ENCODE measurements at regions not wholly inside any gene's neighbourhood (a gene's known extent, or its start where the extent isn't known, plus 50 kb on each side); places are given as distances from the start of the nearest gene placed in this dataset.
A peak's percentile ranks its signal among the peaks of the same experiment; 100 is the strongest.

DNA sequence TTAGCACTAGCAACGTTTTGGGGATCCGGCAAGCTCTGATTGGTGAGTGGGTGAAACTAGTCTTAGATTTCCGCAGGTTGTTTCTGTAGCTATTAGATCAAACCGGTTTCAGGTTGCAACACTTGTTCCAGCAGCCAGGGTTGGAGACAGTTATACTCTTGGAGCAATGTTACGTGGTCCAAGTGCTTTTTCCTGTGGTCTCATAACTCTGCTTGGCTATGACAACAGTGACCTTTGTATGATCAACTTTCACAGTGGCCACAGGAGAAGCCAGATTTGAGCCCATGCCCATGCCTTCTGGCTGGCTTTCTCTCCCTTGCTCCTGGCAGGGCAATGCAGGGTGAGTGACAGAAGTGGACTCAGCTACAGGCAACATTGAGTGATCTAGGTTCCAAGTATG lies 84.5 kb upstream of the TAF1B start:
- no peak for DNase-seq

DNA sequence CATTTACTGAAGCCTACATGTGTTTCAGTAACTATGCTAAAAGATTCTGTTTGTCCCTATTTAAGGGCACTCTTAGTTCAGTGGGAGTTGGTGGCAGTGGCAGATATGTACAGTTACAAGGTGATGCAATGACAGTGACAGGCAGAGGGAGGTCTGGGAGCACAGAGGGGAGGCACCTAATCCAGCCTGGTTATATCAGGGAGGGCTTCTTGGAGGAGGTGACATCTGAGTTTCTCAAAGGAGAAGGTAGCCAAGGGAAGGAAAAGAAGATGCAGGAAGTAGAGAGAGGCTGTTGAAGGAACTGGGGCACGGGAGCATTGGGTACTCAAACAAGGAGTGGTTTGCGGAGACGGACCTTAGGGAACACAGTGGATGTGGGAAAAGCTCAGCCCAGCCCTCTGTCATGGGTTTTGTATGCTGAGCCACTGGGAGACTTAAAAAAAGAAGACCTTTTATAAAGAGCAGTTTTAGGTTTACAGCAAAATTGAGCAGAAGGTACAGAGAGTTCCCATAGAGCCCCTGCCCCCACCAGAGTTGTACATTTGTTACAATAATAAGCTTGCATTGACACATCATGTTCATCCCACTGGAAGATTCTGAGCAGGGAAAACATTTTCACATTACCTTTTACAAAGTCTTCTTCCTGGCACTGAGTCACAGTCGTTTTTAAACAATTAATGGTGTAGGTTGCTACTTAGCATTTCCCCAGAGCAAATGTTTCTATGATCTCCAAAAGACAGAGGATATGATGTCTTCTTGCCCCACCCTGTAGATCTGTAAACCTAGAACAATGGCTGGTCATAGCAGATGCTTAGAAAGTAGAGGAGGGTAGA lies 83.0 kb upstream of the TAF1B start:
- no peak for DNase-seq

DNA sequence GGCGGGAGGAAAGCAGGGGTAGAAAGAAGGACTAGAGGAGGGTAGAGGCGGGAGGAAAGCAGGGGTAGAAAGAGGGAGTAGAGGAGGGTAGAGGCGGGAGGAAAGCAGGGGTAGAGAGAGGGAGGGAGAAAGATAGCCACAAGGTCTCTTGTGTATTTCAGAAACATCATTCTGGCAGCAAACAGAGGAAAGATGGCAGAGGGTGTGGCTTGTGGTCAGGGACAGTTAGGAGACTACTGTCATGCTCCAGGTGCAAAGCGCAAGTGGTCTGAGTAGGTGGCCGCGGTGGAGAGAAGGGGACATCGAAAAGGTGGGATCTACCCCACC lies 82.4 kb upstream of the TAF1B start:
- no peak for DNase-seq

DNA sequence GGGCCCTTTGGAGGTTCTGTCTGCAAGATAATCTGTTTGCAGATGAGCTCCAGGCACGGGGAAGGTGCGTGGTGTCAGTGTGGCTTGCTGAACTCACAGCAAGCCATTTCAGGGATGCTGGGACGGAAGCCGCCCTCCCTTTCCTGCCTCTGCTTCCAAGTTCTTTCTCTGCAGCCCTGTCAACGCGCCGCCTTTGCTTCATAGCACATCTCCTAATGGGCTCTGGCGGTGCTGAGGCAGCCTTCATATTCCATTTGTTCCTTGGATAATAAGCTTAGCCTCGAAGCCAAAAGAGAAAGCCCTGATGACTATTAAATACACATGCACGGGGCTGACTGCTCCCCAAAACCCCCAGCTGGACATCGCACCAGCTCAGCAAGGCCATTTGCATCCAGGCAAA lies 81.7 kb upstream of the TAF1B start:
- DNase-seq: no peak

DNA sequence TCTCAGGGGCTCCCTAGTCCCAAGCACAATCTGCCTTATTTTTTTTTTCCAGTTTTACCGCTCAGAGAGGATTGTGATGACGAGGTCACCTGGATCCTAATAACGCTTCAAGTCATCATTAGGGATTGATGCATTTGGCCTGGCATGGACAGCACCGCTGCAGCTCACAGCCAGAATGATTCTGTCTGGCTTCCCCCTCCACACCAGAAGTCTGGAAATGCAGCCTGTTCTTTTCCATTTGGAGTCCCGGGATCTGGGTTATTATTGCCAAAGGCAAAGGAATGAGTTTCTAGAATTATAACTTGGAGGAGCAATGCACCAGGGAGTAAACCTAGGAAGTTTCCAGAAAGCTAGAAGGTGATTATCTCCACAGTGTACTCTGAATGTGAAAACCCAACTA lies 81.1 kb upstream of the TAF1B start:
- no peak for DNase-seq

DNA sequence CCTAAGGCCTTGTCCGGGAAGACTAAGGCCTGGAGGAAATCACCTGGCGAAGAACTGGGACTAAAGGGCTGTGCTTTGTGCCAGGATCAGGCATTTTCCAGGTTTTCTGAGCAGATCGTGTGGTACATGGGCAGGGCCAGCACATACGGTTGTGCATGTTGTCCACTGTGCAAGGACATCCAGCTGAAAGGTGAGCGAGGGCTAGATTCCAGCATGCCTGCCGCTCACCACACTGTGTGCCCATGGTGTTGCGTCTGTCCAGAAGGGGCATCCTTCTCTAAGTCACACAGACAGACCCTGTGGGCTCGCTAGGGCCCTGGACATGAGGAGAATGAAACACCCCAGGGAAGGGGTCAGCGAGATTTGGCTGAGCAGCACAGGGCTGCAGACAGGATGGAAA lies 80.3 kb upstream of the TAF1B start:
- DNase-seq: no peak

DNA sequence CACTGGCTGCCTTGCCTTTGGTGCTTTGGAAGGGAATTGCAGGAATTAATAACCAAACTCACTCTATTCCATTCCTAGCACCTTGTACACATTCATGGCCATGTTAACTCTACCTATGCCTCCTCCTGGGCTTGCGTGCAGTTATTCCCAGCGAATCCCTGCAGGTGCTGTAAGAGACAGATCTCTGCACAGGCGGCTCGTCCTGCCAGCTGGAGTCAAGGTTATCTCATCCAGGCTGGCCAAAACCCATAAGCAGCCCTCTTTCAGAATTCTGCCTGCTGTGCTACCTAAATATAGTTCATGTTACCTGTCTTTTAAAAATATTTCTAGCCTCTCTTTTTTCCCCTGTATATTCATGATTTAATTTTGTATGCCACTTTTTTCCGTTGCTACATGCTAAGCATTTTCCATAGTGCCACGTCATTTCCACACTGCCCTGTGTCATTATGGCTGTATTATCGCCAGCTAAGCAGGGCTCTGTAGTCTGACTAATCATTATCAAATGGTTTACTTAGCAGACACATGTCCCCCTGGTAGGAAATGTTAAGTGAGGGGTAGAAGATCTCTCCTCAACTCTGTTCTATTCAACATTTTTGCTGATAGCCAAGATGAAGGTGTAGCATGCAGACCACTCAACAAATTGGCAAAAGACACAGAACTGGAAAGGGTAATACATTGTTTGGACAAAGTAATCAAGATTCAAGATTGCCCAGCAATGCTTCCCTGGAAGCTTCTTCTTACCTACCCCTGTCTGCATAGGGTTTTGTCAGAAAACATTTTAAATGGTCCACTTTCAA lies 79.7 kb upstream of the TAF1B start:
- no peak for DNase-seq

DNA sequence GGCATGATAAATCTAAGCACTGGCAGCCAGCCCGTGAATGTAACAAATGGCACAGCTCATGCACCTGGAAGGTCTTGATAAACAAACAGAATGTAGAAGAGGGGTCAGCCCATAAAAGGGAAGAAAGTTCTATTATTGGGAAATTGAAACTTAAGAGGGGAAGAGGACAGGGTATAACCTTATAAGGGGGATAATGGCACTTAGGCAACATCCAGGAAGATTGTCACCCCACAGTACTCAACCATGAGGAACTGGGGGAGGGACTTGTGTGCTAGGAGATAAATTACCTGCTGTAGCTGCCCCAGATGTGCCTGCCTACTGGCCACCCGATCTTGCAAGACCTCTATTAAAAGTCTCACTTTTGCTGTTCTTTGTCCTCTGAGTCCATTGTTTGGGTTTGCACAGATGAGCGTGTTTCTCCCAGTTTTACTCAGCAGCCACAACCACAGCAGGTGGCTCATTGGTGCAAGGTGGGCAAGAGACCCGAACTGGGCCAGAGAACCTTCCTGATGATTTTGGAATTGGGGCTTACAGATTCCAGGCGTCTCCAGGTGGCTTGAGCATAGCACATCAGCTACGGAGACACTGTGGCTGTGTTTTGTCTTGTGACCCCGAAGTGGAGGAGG lies 79.0 kb upstream of the TAF1B start:
- no peak for DNase-seq

DNA sequence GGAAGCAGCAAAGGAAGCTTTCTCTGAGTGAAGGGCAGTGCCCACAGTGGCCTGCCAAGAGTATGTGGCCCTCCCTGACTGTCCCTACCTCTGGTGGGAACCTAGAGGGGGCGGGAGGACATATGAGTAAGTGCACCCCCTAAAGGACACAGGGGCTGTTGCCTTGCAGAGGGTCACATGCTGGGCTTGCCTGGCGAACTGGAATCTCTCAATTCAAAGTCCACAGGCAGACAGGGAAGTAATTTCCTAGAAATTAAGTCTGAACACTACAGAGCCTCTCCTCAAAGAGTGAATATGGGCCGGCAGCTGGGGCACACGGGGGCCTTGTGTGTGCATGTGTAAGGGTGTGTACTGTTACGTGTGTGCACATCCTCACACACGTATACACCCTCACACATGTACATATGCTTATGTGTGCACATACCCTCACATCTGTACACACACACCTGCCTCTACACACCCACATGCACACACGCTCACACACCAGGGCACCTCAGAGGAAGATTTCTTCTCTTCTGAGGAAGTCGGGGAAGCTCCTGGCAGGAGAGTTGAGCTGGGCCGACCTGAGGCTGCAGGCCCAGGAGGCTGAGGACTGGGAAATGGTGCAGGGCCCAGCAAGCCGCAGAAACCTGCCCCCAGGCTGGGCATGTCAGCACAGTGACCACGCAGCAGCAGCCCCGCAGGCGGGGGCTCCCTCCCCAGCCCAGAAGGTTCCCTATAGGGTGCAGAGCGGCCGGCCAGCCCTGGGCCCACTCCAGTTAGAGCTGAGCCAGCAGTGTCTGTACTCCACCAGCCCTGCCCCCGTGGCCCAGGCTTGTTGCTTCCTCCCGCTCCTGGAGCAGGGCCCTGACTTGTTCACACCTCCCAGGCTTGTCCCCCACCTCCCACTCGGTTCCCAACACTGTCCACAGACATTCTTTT lies 77.4 kb upstream of the TAF1B start:
- DNase-seq: no peak

DNA sequence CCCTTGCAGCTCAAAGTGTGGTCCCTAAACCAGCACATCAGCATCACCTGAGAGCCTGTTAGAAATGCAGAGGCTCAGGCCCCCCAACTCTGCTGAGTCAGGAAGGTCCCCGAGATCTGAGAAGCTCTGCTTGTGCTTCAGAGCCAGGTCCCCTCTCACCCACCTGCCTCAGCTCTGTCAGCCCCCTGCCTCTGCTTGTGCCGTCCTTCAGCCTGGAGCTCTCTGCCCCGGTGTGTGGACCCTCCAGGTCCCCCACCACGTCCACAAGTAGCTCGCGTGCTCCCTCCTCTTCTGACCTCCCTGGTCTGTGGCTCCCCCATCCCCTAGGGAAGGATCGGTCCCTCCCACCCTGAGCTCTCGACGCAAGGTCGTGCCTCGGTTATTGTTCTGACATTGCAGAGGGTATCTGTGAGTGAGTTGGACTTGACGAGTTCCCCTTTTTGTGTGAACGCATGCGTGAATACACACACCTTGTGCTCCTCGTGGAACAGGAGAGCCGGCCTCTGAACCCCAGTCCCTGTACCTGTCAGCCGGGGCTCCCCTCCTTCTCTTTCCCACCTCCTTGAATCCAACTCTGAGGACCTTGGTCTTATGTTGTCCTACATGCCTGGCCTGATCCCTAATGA lies 75.5 kb upstream of the TAF1B start:
- DNase-seq: no peak

DNA sequence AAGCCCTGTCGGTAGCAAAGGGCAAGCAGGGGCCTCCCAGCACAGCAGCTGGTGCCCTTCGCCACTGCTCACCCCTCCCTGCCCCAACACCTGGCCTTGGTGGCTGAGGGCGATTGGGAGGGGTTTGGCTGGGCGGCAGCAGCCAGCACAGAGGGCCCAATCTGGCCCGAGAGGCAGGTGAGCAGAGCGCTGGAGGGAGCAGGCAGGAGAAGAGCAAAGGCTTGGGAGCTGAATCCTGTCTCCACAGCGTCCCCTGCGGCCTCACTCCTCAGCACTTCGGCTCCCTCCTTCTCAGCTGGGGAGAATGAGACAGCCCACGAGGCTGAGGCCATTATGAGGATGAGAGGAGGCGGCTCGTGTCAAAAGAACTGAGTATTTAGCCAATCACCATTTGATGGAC lies 74.9 kb upstream of the TAF1B start:
- no peak for DNase-seq

DNA sequence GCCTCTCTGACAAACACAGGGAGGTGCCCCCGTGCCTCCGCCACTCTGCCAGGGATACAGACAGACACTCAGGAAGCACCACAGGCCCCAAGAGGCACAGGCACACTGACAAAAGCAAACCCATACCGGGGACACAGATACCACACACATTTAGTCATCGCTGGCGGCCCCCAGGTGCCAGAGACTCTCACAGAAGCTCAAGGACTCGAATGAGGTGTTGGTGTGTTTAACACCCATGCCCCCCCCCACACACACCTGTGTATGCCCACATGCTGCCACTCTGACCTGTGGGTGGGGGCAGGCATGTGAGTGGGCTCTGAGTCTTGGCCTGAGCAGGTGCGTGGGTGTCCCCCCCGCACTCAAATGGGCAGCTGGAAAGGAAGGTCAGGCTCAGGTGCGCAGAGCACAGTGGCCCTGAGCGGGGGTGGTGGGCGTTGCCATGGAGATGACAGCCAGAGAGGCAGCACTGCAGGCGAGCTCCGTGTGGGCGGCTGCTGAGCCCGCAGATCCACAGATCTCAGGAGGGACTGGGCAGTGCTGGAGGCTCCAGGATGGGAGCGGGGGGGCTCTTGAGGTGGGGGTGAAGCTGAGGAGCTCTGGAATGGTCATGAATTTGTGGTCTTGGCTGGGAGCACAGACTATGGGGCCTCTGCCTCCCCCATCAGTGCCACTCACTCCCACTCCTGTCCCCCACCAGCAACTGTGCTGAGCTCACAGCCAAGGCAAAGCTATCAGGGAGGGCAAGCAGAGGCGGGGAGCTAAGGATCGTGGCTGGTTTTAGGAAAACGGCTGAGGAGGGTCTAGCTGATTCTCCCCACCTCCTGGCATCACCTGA lies 73.9 kb upstream of the TAF1B start:
- DNase-seq: no peak

DNA sequence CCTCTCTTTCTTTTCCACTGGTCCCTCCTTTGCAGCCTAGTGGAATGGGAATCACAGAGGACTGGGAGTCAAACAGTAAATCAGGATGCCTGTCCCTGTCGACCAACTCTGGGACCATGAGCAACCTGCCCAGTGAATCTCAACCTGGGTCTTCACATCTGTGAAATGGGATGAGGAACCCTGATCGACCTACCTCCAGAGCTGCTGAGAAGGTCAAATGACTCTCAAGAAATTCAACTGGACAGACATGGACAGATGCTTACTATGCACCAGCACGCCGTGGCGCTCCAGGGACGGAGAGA lies 73.3 kb upstream of the TAF1B start:
- no peak for DNase-seq

DNA sequence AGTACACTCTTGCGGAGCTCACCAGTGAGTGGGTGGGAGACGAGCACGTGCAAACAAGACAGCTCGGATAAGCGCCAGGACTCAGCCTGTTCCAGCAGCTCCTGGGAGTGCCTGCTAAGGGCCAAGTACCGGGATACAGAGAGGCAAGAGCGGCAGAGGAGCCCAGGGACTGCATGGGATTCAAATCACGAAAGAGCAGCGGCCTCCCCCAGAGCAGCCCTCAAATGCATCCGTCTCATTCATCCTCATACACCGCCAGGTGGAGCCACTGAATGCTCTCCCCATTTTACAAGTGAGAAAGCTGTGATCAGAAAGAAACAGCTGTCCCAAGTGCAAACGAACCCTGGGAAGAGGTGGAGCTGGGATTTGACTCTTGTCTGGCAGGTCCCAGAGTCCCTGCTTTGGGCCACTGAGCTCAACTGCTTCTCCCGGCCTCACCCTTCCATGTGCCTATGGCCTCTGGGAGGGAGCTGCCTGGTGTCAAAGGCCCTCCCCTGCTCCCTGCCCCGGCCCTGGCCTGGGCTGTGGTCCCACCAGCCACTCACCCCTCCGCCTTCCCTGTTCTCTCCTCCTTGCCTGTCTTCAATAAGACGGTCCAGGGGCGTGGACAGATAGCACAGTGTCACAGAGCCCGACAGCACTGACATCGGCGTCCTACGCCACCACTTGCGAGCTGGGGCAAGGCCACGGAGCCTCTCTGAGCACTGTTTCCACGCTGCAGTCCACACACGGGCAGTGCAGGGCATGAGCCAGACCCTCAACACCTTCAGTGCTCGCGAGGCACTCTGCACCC lies 72.8 kb upstream of the TAF1B start:
- DNase-seq: peak; percentile 61

DNA sequence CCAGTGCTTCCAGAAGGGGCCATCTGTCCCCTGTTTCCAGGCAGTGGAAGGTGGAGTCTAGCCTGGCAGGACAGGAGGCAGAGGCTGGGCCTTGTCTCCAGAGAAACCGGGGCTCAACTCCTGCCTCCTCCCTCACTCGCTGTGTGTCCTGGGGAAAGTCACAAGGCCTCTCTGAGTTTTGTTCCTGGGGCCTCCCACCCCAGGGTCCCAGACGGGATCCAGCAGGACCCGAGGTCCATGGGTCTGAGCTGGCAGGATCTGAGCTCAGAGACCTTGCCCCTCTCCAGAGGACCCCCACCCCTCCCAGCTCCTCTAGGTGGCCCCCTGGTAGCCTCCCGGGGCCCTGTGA lies 72.2 kb upstream of the TAF1B start:
- no peak for DNase-seq

DNA sequence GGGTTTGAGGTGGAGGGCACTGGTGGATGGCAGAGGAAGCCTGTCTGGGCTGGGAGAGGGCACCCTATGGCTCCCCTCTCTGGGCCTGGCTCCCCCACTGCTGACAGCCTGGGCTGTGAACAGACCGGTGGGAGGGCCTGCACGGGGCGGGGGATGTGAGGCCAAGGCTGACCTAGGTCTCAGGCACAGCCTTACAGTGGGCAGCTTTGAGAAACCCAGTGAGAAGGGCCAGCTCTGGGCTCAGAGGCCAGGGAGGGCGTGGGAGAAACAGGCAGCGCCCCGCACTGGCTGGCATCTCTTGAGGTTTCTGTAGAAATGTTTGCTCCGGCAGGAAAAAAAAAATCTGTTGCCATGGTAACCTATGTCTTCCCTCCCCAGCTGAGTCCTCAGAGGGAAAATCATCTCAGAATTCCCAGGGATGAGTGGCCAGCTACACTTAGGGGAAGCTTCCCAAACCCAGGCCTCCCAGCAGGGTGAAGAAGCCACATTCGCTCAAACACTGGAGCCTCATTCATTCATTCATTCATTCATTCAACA lies 71.7 kb upstream of the TAF1B start:
- no peak for DNase-seq

DNA sequence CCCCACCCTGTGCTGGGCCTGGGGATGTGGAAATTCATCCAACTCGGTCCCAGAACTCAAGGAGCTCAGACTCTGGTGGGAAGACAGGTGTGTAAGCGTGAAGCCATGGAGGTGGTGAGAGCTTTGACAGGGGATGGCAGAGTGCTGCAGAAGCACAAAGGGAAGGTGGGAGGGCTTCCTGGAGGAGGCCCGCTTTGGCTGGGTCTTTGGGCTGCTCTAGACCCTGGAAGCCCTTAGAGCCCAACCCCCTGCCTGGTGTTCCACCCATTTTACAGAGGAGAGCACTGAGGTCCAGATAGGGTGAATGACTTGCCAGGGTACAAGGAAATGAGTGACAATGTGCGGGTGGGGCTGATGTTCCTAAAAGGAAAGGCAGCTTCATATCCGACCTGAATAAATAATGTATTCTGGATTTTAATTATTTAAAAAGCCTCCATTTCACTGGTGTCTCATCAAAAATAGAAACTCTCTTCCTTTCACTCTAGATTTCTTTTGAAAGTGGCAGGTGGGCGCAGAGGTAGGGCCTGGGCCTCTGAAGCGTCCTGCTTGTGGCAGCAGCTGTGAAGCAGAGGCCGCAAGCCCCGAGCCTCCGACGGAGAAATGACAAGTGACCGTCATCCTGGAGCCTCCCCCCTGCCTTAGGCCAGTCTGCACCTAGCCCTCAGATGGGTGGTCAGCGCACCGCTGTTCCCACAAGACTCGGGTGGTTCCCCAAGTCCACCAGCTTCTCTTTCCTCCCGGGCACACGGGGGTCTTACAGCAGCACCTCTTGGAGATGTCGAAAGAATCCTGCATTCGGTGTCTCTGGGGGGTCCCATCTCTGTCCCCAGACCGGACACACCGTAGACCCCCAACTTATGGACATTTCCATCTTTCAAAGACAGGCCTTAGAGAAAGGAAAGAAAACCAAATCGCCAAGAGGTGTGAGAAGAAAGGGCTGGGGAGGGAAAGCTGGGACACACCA lies 71.0 kb upstream of the TAF1B start:
- DNase-seq: no peak

DNA sequence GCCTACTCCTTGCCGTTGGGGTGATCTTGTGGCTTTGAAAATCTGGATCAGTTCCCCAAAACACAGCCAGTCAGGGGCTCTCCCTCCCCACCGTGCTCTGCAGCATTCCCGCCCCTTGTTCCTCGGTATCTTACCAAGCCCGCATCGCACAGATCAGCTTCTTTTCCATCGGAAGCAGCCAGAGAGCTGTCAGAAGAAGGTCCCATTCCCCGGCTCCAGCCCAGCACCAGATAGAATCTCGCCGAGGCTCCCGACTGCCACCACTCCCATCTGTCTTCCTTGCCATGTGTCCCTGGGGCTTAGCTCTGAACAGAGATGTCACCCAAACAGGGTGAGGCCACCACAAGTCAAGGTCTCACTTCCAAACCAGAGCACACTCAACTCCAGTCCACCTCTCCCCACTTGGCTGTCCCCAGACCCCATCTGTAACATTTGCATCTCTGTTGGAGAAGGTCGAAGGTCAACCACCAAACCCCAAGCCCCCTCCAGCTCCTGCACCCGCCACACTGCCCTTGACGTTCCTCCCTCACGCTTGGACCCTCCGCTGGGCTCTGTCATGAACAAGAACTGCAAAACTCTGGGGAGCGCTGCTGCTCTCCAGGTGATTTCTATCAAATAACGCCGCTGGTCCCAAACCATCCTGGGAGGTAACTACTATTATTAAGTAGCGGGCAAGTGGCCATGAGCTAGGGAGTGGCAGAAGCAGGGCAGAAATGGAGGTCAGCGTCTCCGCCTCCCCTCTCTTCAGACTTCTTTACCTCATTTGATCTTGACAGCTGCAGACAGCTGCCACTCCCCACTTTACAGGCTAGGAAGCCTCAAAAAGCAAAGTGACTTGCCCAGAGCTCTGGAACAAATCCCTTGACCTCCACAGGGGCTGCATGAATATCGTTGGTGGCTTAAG lies 70.0 kb upstream of the TAF1B start:
- no peak for DNase-seq

DNA sequence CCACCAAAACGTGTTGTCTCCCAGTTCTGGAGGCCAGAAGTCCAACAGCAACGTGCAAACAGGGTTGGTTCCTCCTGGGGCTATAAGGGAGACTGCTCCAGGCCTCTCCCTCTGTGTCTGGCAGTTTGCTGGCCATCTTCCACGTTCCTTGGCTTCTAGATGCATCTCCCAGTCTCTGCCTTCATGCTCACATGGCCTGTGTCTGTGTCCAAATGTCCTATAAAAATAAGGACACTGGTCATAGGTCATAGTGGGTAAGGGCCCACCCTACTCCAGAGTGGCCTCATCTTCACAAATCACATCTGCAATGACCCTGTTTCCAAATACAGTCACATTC lies 69.4 kb upstream of the TAF1B start:
- no peak for DNase-seq
